DOHH2 (cell line): ENCODE measurements at regions not wholly inside any gene's neighbourhood (a gene's known extent, or its start where the extent isn't known, plus 50 kb on each side); places are given as distances from the start of the nearest gene placed in this dataset.

Experiments
- EZH2phosphoT487 ChIP-seq: fragments of 200-600 bp; sonication (generic); IDR thresholded peaks from 2 replicates; pipeline ENCODE4 v1.6.1; 2017; ENCODE audit warnings: borderline replicate concordance, mild to moderate bottlenecking, antibody characterized with exemption, low read length, moderate library complexity, mixed read lengths
- TF ChIP-seq, protein P1 (sequence below): fragments of 200-600 bp; sonication (generic); IDR thresholded peaks from one replicate; pipeline ENCODE4 v1.5.1; 2014; ENCODE audit warnings: antibody characterized with exemption, mild to moderate bottlenecking, low read depth, low read length; ENCODE audit not compliant: poor library complexity, severe bottlenecking

DNA sequence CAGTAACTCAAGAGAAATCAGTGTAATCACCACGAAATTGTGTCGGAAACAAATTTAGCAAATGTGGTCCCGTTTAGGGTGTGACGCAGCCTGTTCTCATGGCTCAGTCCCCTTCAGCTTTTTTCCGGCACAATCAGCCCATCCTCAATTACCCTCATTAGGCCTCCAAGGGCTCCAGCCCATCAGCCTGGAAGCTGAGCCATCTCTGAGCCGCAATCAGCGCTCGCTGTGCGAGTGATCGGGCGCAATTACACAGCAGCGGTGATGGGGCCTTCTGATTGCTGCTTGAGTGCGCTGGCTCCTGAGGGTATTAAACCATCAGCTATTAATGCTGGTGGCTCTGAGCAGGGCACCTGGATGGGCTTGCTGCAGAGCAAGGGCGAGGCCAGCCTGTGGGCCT is 55.6 kb downstream of the PLXNA1 start:
- TF ChIP-seq EZH2phosphoT487: no peak
- TF ChIP-seq, protein P1, sequence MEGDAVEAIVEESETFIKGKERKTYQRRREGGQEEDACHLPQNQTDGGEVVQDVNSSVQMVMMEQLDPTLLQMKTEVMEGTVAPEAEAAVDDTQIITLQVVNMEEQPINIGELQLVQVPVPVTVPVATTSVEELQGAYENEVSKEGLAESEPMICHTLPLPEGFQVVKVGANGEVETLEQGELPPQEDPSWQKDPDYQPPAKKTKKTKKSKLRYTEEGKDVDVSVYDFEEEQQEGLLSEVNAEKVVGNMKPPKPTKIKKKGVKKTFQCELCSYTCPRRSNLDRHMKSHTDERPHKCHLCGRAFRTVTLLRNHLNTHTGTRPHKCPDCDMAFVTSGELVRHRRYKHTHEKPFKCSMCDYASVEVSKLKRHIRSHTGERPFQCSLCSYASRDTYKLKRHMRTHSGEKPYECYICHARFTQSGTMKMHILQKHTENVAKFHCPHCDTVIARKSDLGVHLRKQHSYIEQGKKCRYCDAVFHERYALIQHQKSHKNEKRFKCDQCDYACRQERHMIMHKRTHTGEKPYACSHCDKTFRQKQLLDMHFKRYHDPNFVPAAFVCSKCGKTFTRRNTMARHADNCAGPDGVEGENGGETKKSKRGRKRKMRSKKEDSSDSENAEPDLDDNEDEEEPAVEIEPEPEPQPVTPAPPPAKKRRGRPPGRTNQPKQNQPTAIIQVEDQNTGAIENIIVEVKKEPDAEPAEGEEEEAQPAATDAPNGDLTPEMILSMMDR: no peak
